Small intestine (tissue), 7 donors: ENCODE measurements at regions not wholly inside any gene's neighbourhood (a gene's known extent, or its start where the extent isn't known, plus 50 kb on each side); places are given as distances from the start of the nearest gene placed in this dataset.
"Not testable (repeated sequence)": the region's sequence is repeated elsewhere in the genome, so short reads cannot be mapped to it uniquely, and the experiment has no call there.

Experiments used
- DNase-seq, 2 donors: peaks; one replicate each; pipeline versions ENCODE4 v3.0.0 to v3.0.0-alpha.2; 2013
- FAIRE-seq: peaks from 2 replicates; lab custom pipeline; 2012; peaks lifted over from hg19 to GRCh38; lab: Jason Lieb, UNC
- H3K27ac ChIP-seq, 3 donors: one replicate each; pipeline ENCODE4 v1.5.1; 2013; ENCODE audit warnings: low read length in 2 of 3, mild to moderate bottlenecking in 2 of 3, control low read depth in 1 of 3, inconsistent platforms in 1 of 3, low read depth in 1 of 3, moderate library complexity in 1 of 3
- H3K27me3 ChIP-seq, 3 donors: one replicate each; pipeline ENCODE4 v1.6.1; 2013; ENCODE audit warnings: low read length in 3 of 3, inconsistent platforms in 1 of 3; ENCODE audit not compliant: control insufficient read depth in 3 of 3, insufficient read depth in 3 of 3
- H3K36me3 ChIP-seq, 3 donors: one replicate each; pipeline ENCODE4 v1.6.1; 2013; ENCODE audit warnings: low read length in 3 of 3, inconsistent platforms in 1 of 3, low read depth in 1 of 3, mild to moderate bottlenecking in 1 of 3, moderate library complexity in 1 of 3; ENCODE audit not compliant: control insufficient read depth in 3 of 3, insufficient read depth in 2 of 3
- H3K4me1 ChIP-seq, 3 donors: one replicate each; pipeline ENCODE4 v1.6.1; 2013; ENCODE audit warnings: low read length in 2 of 3, inconsistent platforms in 1 of 3, low read depth in 1 of 3, mild to moderate bottlenecking in 1 of 3, moderate library complexity in 1 of 3; ENCODE audit not compliant: control insufficient read depth in 3 of 3, insufficient read depth in 2 of 3
- H3K4me3 ChIP-seq, 3 donors: one replicate each; pipeline ENCODE4 v1.5.1; 2013; ENCODE audit warnings: low read length in 3 of 3, control low read depth in 1 of 3, inconsistent platforms in 1 of 3, low read depth in 1 of 3, mild to moderate bottlenecking in 1 of 3, moderate library complexity in 1 of 3
- H3K9me3 ChIP-seq, 2 donors: one replicate each; pipeline ENCODE4 v1.6.1; 2013; ENCODE audit warnings: low read depth in 1 of 2, low read length in 1 of 2; ENCODE audit not compliant: control insufficient read depth in 2 of 2, insufficient read depth in 1 of 2
- WGBS, 3 donors: extraction: QIAGEN DNeasy Blood & Tissue Kit; methylation state at CpG; one replicate each; pipeline ENCODE4 v1.1.7; 2013; 5-methylcytosine and 5-hydroxymethylcytosine counted together
- donor health status: healthy with polysubstance abuse.
- donor health status: control.
- donor health status: control.
- donor health status: Bipolar disorder and iron deficiency.
- donor health status: healthy.

DNA sequence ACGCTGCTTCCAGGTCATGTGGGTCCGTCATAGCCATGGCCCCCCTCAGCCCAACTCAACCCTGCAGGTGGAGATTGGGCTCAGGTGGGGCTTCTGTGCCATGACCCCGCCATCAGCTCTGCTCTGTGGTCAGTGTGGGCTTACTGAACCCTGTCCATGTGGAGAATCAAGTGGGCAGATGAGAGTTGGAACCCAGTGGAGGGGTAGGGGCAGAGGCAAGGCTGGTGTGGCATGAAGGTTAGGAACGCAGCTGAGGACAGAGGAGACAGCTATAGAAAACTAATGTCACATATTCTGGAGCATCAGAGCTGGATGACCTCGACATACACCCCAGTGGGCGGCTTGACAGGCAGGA is 355.9 kb downstream of the PTPRU start:
- FAIRE-seq (no peak), DNase-seq (no peak)
- no peaks in the 10 kb centered on the region for H3K4me1 ChIP-seq
- WGBS, 3 donors: 60 to 80% (median 66%) methylated on average over 6 of the region's 6 CpGs
- no peaks in the 10 kb centered on the region for H3K36me3 ChIP-seq
- H3K27ac ChIP-seq: no peak overlapping the region
- no peaks in the 10 kb centered on the region for H3K9me3 ChIP-seq
- H3K4me3 ChIP-seq: no peak overlapping the region
- H3K27me3 ChIP-seq: no peaks in the 10 kb centered on the region

- H3K9me3 ChIP-seq: no peaks in the 10 kb centered on the region
- FAIRE-seq (no peak), DNase-seq (no peak)
- WGBS, 3 donors: 52 to 75% (median 66%) methylated on average over 13 of the region's 13 CpGs
- no peaks in the 10 kb centered on the region for H3K4me1 ChIP-seq
- H3K27ac ChIP-seq: no peak overlapping the region
- no peaks in the 10 kb centered on the region for H3K27me3 ChIP-seq
- H3K4me3 ChIP-seq: no peak overlapping the region
- H3K36me3 ChIP-seq: no peaks in the 10 kb centered on the region
These were observed 355.4 kb downstream of the PTPRU start for GRCh38 chr1:29591601-29592260.

DNA sequence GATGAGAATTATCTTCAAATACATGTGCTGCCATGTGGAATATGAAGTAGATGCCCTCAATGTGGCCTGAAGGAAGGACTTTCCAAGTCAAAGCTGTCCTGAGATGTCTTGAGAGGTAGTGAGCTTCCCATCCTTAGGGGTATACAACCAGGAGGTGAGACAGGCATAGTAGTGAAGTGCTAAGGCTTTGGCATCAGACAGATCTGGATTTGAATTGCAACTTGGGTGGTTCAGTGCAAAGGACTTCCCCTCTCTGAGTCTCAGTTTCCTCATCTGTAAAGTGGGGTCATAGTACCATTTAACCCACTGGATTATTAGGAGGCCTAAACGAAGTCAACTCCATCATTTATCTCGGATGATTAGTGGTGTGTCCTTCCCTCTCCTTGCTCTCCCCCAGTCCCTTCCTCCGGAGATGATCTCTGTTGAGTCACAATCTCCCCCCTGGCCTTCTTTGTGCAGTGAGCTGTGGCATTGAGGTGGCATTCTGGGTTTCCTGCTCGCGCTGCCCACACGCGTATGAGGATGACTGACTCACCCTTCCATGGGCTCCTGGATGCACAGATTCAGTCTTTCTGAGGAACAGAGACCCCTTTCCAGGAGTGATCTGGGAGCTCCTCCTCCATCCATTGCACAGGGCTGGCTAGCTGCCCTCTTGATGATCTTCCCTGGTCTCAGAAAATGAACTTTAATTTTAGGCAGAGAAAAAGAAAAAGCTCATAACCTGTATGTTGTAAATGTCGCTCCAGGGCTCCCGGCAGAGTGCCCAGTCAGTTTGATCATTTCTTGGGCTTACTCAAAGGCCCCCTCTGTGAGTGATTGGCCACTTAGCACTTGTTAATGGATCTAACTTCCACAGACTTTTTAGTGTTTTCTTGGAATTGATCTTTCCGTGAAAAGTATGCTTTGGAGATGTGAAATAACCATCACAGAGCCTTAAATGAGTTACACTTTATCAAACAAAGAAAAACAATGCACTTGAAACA is 354.6 kb downstream of the PTPRU start:
- FAIRE-seq: no peak
- H3K27me3 ChIP-seq: peaks cover 0 to 3% (median 0%) of the 10 kb centered on the region in 3 donors

DNA sequence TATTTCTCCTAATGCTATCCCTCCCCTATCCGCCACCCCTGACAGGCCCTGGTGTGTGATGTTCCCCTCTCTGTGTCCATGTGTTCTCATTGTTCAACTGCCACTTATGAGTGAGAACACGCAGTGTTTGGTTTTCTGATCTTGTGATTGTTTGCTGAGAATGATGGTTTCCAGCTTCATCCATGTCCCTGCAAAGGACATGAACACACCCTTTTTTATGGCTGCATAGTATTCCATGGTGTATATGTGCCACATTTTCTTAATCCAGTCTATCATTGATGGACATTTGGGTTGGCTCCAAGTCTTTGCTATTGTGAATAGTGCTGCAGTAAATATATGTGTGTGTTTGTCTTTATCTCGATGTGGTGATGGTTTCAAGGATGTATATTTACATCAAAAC is 353.4 kb downstream of the PTPRU start:
- not testable (repeated sequence) for H3K27ac ChIP-seq, H3K36me3 ChIP-seq, FAIRE-seq, H3K4me1 ChIP-seq, H3K9me3 ChIP-seq, H3K4me3 ChIP-seq, DNase-seq, H3K27me3 ChIP-seq
- 81 to 90% (median 89%) methylated on average over 3 of the region's 3 CpGs for WGBS, 3 donors

More for the DNA sequence above, 354.6 kb downstream of the PTPRU start:
- no peaks in the 10 kb centered on the region for H3K9me3 ChIP-seq
- WGBS, 3 donors: 67 to 79% (median 70%) methylated on average over 10 of the region's 10 CpGs
- no peak for DNase-seq
- no peak overlapping the region for H3K4me3 ChIP-seq
- H3K27ac ChIP-seq: no peak overlapping the region
- no peaks in the 10 kb centered on the region for H3K36me3 ChIP-seq
- no peaks in the 10 kb centered on the region for H3K4me1 ChIP-seq

GRCh38 chr1:29586991-29587745 is 350.8 kb downstream of the PTPRU start:
- Histone ChIP-seq H3K4me1 (no peaks in the 10 kb centered on the region), H3K27me3 (peaks cover 0 to 3% (median 0%) of the 10 kb centered on the region in 3 donors), H3K36me3 (no peaks in the 10 kb centered on the region), H3K4me3 (no peak overlapping the region), H3K9me3 (no peaks in the 10 kb centered on the region), H3K27ac (no peak overlapping the region)
- DNase-seq (no peak), FAIRE-seq (no peak)
- 52 to 55% (median 54%) methylated on average over 4 of the region's 4 CpGs for WGBS, 3 donors

- Histone ChIP-seq H3K4me3 (no peak overlapping the region), H3K9me3 (no peaks in the 10 kb centered on the region), H3K36me3 (no peaks in the 10 kb centered on the region), H3K4me1 (no peaks in the 10 kb centered on the region), H3K27ac (no peak overlapping the region), H3K27me3 (peaks cover 0 to 3% (median 0%) of the 10 kb centered on the region in 3 donors)
- FAIRE-seq (no peak), DNase-seq (no peak)
- 74 to 77% (median 77%) methylated on average over 5 of the region's 5 CpGs for WGBS, 3 donors
These were observed 349.9 kb downstream of the PTPRU start for GRCh38 chr1:29586215-29586614.

DNA sequence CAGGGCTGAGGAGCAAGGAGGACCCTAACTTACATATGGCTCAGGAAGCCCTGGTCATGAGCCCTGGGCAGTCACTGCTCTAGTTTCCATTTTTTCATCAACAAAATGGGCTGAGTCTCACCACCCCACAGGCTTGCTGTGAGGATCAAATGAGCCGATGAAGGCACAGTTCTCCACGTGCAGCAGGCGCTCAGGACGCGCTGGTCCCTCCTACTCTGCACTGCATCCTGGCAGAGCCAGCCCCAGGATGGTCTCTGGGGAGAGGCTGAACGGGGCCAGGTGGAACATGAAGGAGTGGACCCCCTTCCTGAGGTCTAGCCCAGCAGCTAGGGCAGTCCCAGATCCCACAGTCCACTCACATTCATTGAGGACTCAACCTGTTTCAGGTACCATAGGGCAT is 349.3 kb downstream of the PTPRU start:
- Histone ChIP-seq H3K36me3 (no peaks in the 10 kb centered on the region), H3K4me1 (no peaks in the 10 kb centered on the region), H3K9me3 (no peaks in the 10 kb centered on the region), H3K27me3 (peaks cover 0 to 3% (median 0%) of the 10 kb centered on the region in 3 donors), H3K27ac (no peak overlapping the region), H3K4me3 (no peak overlapping the region)
- no peak for FAIRE-seq
- WGBS, 3 donors: 82 to 83% (median 83%) methylated on average over 6 of the region's 6 CpGs
- no peak for DNase-seq

DNA sequence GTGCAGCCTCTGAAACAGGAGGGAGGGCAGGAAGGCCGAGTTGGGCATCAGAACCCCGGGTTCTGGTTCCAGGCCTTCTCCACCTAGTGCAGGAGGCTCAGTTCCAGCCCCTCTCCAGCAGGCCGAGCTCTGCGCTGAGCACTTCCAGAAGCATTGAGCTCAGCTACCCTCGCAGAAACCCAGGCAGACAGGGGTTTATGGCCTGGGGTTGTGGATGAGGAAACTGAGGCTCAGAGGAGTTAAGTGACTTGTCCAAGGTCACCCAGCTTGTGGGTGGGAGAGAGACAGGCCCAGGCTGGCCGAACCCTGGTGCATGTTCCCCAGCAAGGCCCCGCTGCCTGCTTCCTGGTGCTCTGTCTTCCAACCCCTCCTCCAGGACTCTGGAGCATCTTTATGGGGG is 348.9 kb downstream of the PTPRU start:
- H3K36me3 ChIP-seq: no peaks in the 10 kb centered on the region
- H3K4me3 ChIP-seq: no peak overlapping the region
- H3K27ac ChIP-seq: no peak overlapping the region
- peaks cover 0 to 3% (median 0%) of the 10 kb centered on the region in 3 donors for H3K27me3 ChIP-seq
- no peaks in the 10 kb centered on the region for H3K4me1 ChIP-seq
- H3K9me3 ChIP-seq: no peaks in the 10 kb centered on the region
- whole genome bisulfite sequencing, 3 donors: 62 to 72% (median 70%) methylated on average over 7 of the region's 7 CpGs
- DNase-seq (no peak), FAIRE-seq (no peak)
